Sigmoid colon (tissue), 3 donors: ENCODE measurements at regions not wholly inside any gene's neighbourhood (a gene's known extent, or its start where the extent isn't known, plus 50 kb on each side); places are given as distances from the start of the nearest gene placed in this dataset.

Source experiments
- POLR2A ChIP-seq, 2 donors: fragments of 450-650 bp; IDR thresholded peaks; one replicate each; pipeline ENCODE4 v1.6.1; 2016; ENCODE audit warnings: antibody characterized with exemption in 2 of 2, mild to moderate bottlenecking in 2 of 2, moderate library complexity in 2 of 2
- TF ChIP-seq, protein P1 (sequence below), 4 experiments: fragments of 450-650 bp in 3 of 4; fragments of 200-600 bp in 1 of 4; IDR thresholded peaks; one replicate each; pipeline ENCODE4 v1.5.1; 2016 to 2019; ENCODE audit warnings: antibody characterized with exemption in 4 of 4, mild to moderate bottlenecking in 3 of 4, moderate library complexity in 2 of 4

DNA sequence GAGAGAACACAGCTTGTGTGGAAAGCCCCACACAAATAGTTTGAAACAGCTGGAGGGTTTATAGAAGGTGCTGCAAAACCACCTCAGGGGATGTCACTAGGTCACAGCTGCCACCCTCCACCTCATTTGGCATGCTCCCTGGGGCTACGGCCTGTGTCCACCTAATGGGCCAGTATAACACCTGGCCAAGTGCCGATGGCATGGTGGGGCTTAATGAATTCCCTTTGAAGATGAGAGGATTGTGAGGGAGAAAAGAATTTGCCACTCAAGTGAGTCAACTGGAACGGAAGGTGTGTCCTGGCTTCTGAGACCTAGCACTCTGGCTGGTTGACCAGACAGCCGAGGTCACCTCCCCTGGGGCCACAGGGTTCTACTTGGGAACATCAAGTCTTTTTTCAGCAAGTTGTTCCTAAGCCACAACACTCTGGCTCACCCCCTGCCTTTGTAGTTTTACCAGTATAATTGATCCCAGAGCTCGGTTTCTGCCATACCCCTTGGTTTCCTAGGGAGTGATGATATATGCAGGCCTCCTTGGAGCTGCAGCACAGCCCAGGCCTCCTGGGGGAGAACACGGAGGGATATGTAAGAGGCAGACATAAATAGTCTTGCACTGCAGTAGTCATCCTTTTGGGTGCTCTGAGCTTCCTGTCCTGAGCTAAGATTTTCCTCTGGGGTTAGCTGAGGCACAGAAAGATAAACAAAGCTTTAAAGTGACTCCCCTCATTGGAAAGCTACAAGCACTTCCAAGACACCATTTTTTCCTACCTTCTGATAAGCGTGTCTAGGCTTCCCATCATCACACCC lies 178.2 kb upstream of the LPP start:
- TF ChIP-seq, protein P1, sequence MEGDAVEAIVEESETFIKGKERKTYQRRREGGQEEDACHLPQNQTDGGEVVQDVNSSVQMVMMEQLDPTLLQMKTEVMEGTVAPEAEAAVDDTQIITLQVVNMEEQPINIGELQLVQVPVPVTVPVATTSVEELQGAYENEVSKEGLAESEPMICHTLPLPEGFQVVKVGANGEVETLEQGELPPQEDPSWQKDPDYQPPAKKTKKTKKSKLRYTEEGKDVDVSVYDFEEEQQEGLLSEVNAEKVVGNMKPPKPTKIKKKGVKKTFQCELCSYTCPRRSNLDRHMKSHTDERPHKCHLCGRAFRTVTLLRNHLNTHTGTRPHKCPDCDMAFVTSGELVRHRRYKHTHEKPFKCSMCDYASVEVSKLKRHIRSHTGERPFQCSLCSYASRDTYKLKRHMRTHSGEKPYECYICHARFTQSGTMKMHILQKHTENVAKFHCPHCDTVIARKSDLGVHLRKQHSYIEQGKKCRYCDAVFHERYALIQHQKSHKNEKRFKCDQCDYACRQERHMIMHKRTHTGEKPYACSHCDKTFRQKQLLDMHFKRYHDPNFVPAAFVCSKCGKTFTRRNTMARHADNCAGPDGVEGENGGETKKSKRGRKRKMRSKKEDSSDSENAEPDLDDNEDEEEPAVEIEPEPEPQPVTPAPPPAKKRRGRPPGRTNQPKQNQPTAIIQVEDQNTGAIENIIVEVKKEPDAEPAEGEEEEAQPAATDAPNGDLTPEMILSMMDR (IDR thresholded peaks at IDR 0.05): no peak
- TF ChIP-seq POLR2A (IDR thresholded peaks at IDR 0.05): no peak
